ENCODE measurements at regions not wholly inside any gene's neighbourhood (a gene's known extent, or its start where the extent isn't known, plus 50 kb on each side); places are given as distances from the start of the nearest gene placed in this dataset.

- TF ChIP-seq CTCF (IDR thresholded peaks at IDR 0.05) (no peak), POLR2A (IDR thresholded peaks at IDR 0.05) (no peak)
These were observed 514.6 kb upstream of the ZEB2 start for GRCh38 chr2:145034511-145034910.

Measured in Peyer's patch (tissue), 4 donors.